DOHH2 (cell line): ENCODE measurements at regions not wholly inside any gene's neighbourhood (a gene's known extent, or its start where the extent isn't known, plus 50 kb on each side); places are given as distances from the start of the nearest gene placed in this dataset.

ENCODE experiments used
- CTCF ChIP-seq: fragments of 200-600 bp; sonication (generic); IDR thresholded peaks from one replicate; pipeline ENCODE4 v1.5.1; 2014; ENCODE audit warnings: antibody characterized with exemption, mild to moderate bottlenecking, low read depth, low read length; ENCODE audit not compliant: poor library complexity, severe bottlenecking
- EZH2phosphoT487 ChIP-seq: fragments of 200-600 bp; sonication (generic); IDR thresholded peaks from 2 replicates; pipeline ENCODE4 v1.6.1; 2017; ENCODE audit warnings: borderline replicate concordance, mild to moderate bottlenecking, antibody characterized with exemption, low read length, moderate library complexity, mixed read lengths

- TF ChIP-seq CTCF (no peak), EZH2phosphoT487 (no peak)
Measured at GRCh38 chr15:62500325-62500724, 335.2 kb upstream of the C2CD4B start.
